ENCODE measurements at regions not wholly inside any gene's neighbourhood (a gene's known extent, or its start where the extent isn't known, plus 50 kb on each side); places are given as distances from the start of the nearest gene placed in this dataset.

DNA sequence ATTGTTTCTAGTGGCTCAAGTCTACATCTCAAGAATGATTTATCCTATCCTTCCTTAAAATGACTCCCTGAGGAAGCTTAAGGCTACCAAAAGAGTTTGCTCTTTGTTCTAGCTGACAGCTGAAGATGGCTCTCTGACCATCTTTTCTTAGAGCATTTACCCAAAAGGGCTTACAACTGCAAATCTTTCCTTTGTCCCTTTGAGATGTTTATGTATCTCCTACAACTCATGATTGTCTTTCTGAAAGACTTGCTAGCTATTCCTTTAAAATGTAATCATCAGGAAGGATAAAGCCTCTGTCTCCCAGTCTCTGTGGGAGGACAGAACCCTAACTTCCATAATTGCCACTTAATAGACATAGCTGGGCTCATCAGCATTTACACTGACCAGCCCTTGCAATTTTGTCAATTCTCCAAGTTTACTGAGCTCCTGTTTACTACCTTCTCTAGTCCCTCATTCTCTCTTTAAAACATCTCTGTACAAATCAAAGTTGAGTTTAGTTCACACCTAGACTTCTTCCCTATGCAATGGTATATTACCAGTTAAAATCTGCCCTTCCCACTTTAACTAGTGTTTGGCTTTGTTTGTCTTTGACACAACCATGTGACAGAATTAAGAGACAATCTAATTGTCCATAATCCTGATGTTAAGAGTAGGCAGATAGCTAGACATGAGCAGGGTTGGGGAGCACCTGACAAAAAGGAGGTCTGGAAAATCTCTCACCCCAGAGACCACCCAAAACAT lies 188.2 kb downstream of the PTH2R start:
- Histone ChIP-seq H3K27ac (ENCODE audit: low read length, poor library complexity, severe bottlenecking) (no peak overlapping the region), H3K79me1 (replicated peaks; ENCODE audit: low read length, poor library complexity, severe bottlenecking) (no peaks in the 10 kb centered on the region), H3K9ac (ENCODE audit: low read length) (no peak overlapping the region), H2BK5ac (ENCODE audit: low read depth, low read length, poor library complexity, severe bottlenecking) (no peak overlapping the region), H3K23ac (ENCODE audit: low read length in 2 of 2) (no peak overlapping the region), H2BK12ac (ENCODE audit: low read length in 2 of 2) (no peak overlapping the region), H3K36me3 (ENCODE audit: control insufficient read depth in 1 of 2, insufficient read depth in 2 of 2, low read depth in 1 of 2, low read length in 2 of 2) (no peaks in the 10 kb centered on the region), H3K4me2 (ENCODE audit: low read length, poor library complexity, severe bottlenecking) (no peak overlapping the region), H3K4ac (ENCODE audit: low read depth in 1 of 2, low read length in 2 of 2) (no peak overlapping the region), H3K18ac (ENCODE audit: low read depth in 1 of 2, low read length in 2 of 2) (no peak overlapping the region), H4K91ac (ENCODE audit: low read length) (no peak overlapping the region), H2BK15ac (ENCODE audit: low read depth, poor library complexity, severe bottlenecking) (no peak overlapping the region), H4K8ac (ENCODE audit: low read length) (no peak overlapping the region), H3K9me3 (ENCODE audit: control insufficient read depth, low read length) (peaks cover 3% of the 10 kb centered on the region), H3K4me1 (ENCODE audit: control insufficient read depth, insufficient read depth, low read depth, low read length) (peaks cover 2% of the 10 kb centered on the region), H2AK5ac (ENCODE audit: low read length, severe bottlenecking) (no peak overlapping the region), H2AFZ (ENCODE audit: low read depth, low read length) (no peak overlapping the region), H3K14ac (ENCODE audit: low read length in 2 of 2) (no peak overlapping the region), H3K27me3 (ENCODE audit: control insufficient read depth in 1 of 2, insufficient read depth in 1 of 2, low read length in 2 of 2) (no peaks in the 10 kb centered on the region), H2BK120ac (ENCODE audit: low read depth, low read length) (no peak overlapping the region), H3K4me3 (ENCODE audit: insufficient read depth in 1 of 2, low read depth in 1 of 2, low read length in 2 of 2) (no peak overlapping the region)
- no peak for DNase-seq

DNA sequence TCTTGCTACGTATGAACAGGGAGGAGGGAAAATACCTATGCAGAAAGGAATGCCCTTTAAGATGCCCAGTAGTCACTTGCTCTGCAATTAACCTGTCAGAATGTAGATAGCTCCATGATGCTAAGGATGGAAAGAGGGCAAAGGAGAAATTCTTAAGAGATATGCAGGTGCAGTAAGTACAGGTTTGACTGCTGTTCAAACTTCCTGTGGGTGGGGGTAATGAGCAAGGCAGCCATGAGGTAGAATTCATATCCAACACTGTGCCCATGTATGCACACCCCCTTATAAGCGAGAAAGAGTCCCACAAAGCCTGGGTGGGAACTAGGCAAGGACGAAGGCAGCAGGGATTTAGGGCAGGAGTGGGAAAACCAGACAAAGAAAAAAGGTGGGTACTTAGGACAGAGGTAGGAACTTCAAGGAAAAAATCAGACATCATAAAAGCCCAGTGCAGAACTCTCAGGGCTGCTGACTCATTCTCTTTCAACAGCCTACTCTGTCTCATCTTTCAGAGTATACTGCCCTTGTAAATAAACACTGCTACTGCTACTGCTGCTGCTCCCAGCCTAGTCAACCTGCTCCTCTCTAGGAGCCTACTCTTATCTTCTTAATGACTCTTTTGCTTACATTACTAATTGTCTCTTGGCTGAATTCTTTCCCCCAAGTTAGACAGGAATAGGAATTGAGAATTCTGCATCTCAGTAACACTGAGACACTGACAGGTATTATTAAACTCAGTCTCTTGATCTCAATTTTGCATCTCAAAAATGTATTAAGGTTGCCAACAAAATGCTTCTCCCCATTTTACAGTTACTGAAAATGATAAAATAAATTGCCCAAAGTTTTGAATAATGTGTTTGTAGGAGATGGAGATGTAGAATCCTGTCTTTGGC lies 189.0 kb downstream of the PTH2R start:
- H2BK5ac ChIP-seq (ENCODE audit: low read depth, low read length, poor library complexity, severe bottlenecking) = no peak overlapping the region
- no peak overlapping the region for H2BK15ac ChIP-seq (ENCODE audit: low read depth, poor library complexity, severe bottlenecking)

DNA sequence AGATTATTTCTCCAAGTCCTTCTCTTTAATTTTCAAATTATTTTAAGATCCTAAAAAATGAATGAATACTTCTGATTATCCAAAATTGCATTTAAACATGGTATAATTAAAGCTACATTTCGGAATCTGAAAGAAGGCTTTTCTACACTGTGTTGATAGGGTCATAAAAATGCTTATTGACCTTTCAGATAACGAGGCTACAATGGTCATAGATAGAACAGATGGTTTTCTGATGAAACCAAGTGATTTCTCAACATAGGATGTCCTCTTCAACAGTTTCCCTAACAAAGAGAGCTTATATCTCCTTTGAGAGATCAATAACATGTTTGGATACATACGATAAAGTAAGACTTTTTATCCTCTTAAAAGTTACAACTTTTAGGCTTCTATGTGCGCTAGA lies 201.1 kb downstream of the PTH2R start:
- Histone ChIP-seq H2BK5ac (ENCODE audit: low read depth, low read length, poor library complexity, severe bottlenecking) (no peak overlapping the region), H3K36me3 (ENCODE audit: control insufficient read depth in 1 of 2, insufficient read depth in 2 of 2, low read depth in 1 of 2, low read length in 2 of 2) (no peaks in the 10 kb centered on the region), H3K27ac (ENCODE audit: low read length, poor library complexity, severe bottlenecking) (no peak overlapping the region), H3K9ac (ENCODE audit: low read length) (no peak overlapping the region), H3K27me3 (ENCODE audit: control insufficient read depth in 1 of 2, insufficient read depth in 1 of 2, low read length in 2 of 2) (no peaks in the 10 kb centered on the region), H3K18ac (ENCODE audit: low read depth in 1 of 2, low read length in 2 of 2) (no peak overlapping the region), H3K14ac (ENCODE audit: low read length in 2 of 2) (no peak overlapping the region), H3K9me3 (ENCODE audit: control insufficient read depth, low read length) (peaks cover 3% of the 10 kb centered on the region), H3K79me1 (replicated peaks; ENCODE audit: low read length, poor library complexity, severe bottlenecking) (no peaks in the 10 kb centered on the region), H4K8ac (ENCODE audit: low read length) (no peak overlapping the region), H3K4me3 (ENCODE audit: insufficient read depth in 1 of 2, low read depth in 1 of 2, low read length in 2 of 2) (no peak overlapping the region), H2BK120ac (ENCODE audit: low read depth, low read length) (no peak overlapping the region), H3K23ac (ENCODE audit: low read length in 2 of 2) (no peak overlapping the region), H3K4ac (ENCODE audit: low read depth in 1 of 2, low read length in 2 of 2) (no peak overlapping the region), H2AK5ac (ENCODE audit: low read length, severe bottlenecking) (no peak overlapping the region), H2BK15ac (ENCODE audit: low read depth, poor library complexity, severe bottlenecking) (no peak overlapping the region), H3K4me2 (ENCODE audit: low read length, poor library complexity, severe bottlenecking) (no peak overlapping the region), H3K4me1 (ENCODE audit: control insufficient read depth, insufficient read depth, low read depth, low read length) (peaks cover 4% of the 10 kb centered on the region), H2BK12ac (ENCODE audit: low read length in 2 of 2) (no peak overlapping the region), H4K91ac (ENCODE audit: low read length) (no peak overlapping the region), H2AFZ (ENCODE audit: low read depth, low read length) (no peak overlapping the region)
- no peak for DNase-seq
- 75% methylated on average over 1 of the region's 4 CpGs for whole genome bisulfite sequencing

More for the DNA sequence above, 189.0 kb downstream of the PTH2R start:
- Histone ChIP-seq H2BK120ac (ENCODE audit: low read depth, low read length) (no peak overlapping the region), H3K4me3 (ENCODE audit: insufficient read depth in 1 of 2, low read depth in 1 of 2, low read length in 2 of 2) (no peak overlapping the region), H3K9ac (ENCODE audit: low read length) (no peak overlapping the region), H2BK12ac (ENCODE audit: low read length in 2 of 2) (no peak overlapping the region), H4K91ac (ENCODE audit: low read length) (no peak overlapping the region), H3K27ac (ENCODE audit: low read length, poor library complexity, severe bottlenecking) (no peak overlapping the region), H3K18ac (ENCODE audit: low read depth in 1 of 2, low read length in 2 of 2) (no peak overlapping the region), H3K4me1 (ENCODE audit: control insufficient read depth, insufficient read depth, low read depth, low read length) (peaks cover 2% of the 10 kb centered on the region), H3K23ac (ENCODE audit: low read length in 2 of 2) (no peak overlapping the region), H3K4me2 (ENCODE audit: low read length, poor library complexity, severe bottlenecking) (no peak overlapping the region), H4K8ac (ENCODE audit: low read length) (no peak overlapping the region), H3K9me3 (ENCODE audit: control insufficient read depth, low read length) (peaks cover 3% of the 10 kb centered on the region), H3K79me1 (replicated peaks; ENCODE audit: low read length, poor library complexity, severe bottlenecking) (no peaks in the 10 kb centered on the region), H2AFZ (ENCODE audit: low read depth, low read length) (no peak overlapping the region), H3K36me3 (ENCODE audit: control insufficient read depth in 1 of 2, insufficient read depth in 2 of 2, low read depth in 1 of 2, low read length in 2 of 2) (no peaks in the 10 kb centered on the region), H3K4ac (ENCODE audit: low read depth in 1 of 2, low read length in 2 of 2) (no peak overlapping the region), H3K27me3 (ENCODE audit: control insufficient read depth in 1 of 2, insufficient read depth in 1 of 2, low read length in 2 of 2) (no peaks in the 10 kb centered on the region), H3K14ac (ENCODE audit: low read length in 2 of 2) (no peak overlapping the region), H2AK5ac (ENCODE audit: low read length, severe bottlenecking) (no peak overlapping the region)
- DNase-seq = no peak
- 35% methylated on average over 3 of the region's 3 CpGs for WGBS

DNA sequence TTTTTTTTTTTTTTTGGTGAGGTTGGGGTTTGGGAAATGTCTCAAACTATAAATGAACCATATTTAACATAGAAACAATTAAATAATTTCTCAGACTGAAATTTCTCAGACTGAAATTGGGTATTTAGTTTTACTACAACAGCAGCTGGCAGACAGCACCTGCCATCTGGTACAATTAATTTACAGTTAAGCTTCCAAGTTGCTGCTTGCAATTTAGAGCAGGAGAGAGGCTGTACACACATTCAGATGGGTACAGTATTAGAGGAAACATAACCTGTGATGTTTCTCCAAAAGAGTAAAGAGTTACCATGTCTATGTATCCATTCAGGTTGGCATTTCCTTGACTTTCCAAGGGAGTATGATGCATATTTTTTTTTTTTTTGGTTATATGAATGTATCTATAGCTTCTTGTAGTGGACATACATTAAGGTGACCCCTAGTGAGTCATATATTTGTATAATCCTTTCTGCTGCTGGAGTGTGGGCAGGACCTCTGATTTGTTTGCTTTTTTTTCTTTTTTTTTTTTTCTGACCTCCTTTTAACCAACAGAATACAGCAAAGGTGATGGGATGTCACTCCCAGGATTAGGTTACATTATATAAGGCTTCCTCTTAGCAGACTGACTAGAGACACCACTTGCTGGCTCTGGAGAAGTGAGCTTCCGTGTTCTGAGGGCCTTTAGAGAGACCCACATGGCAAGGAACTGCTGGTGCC lies 201.7 kb downstream of the PTH2R start:
- no peak overlapping the region for H2BK15ac ChIP-seq (ENCODE audit: low read depth, poor library complexity, severe bottlenecking)
- H2AK5ac ChIP-seq (ENCODE audit: low read length, severe bottlenecking) = no peak overlapping the region
- peak overlapping the region; percentile 46 for H3K27ac ChIP-seq (ENCODE audit: low read length, poor library complexity, severe bottlenecking)
- no peak overlapping the region for H2BK12ac ChIP-seq (ENCODE audit: low read length in 2 of 2)
- no peak overlapping the region for H3K23ac ChIP-seq (ENCODE audit: low read length in 2 of 2)
- H3K36me3 ChIP-seq (ENCODE audit: control insufficient read depth in 1 of 2, insufficient read depth in 2 of 2, low read depth in 1 of 2, low read length in 2 of 2) = no peaks in the 10 kb centered on the region
- no peak overlapping the region for H3K14ac ChIP-seq (ENCODE audit: low read length in 2 of 2)
- H2BK120ac ChIP-seq (ENCODE audit: low read depth, low read length) = no peak overlapping the region
- H3K4me1 ChIP-seq (ENCODE audit: control insufficient read depth, insufficient read depth, low read depth, low read length) = peaks cover 4% of the 10 kb centered on the region
- no peak overlapping the region for H3K4me3 ChIP-seq (ENCODE audit: insufficient read depth in 1 of 2, low read depth in 1 of 2, low read length in 2 of 2)
- H3K79me1 ChIP-seq (replicated peaks; ENCODE audit: low read length, poor library complexity, severe bottlenecking) = no peaks in the 10 kb centered on the region
- DNase-seq = no peak
- no peak overlapping the region for H4K8ac ChIP-seq (ENCODE audit: low read length)
- no peak overlapping the region for H2AFZ ChIP-seq (ENCODE audit: low read depth, low read length)
- no peak overlapping the region for H3K18ac ChIP-seq (ENCODE audit: low read depth in 1 of 2, low read length in 2 of 2)
- H3K9ac ChIP-seq (ENCODE audit: low read length) = no peak overlapping the region
- no peaks in the 10 kb centered on the region for H3K27me3 ChIP-seq (ENCODE audit: control insufficient read depth in 1 of 2, insufficient read depth in 1 of 2, low read length in 2 of 2)
- H3K4me2 ChIP-seq (ENCODE audit: low read length, poor library complexity, severe bottlenecking) = no peak overlapping the region
- no peak overlapping the region for H3K4ac ChIP-seq (ENCODE audit: low read depth in 1 of 2, low read length in 2 of 2)
- H4K91ac ChIP-seq (ENCODE audit: low read length) = no peak overlapping the region
- no peak overlapping the region for H2BK5ac ChIP-seq (ENCODE audit: low read depth, low read length, poor library complexity, severe bottlenecking)
- WGBS = 36% methylated on average over 1 of the region's 1 CpG
- H3K9me3 ChIP-seq (ENCODE audit: control insufficient read depth, low read length) = peaks cover 3% of the 10 kb centered on the region
